ENCODE measurements at regions not wholly inside any gene's neighbourhood (a gene's known extent, or its start where the extent isn't known, plus 50 kb on each side); places are given as distances from the start of the nearest gene placed in this dataset.

- no peak for TF ChIP-seq CTCF (IDR thresholded peaks at IDR 0.05; ENCODE audit: low read length)
- TF ChIP-seq EZH2 (IDR thresholded peaks at IDR 0.05; ENCODE audit: borderline replicate concordance, low read length): no peak
Measured at GRCh38 chr11:81866896-81867295, 866.8 kb downstream of the FAM181B start.

Data from OCI-LY1 (cell line).